ENCODE measurements at regions not wholly inside any gene's neighbourhood (a gene's known extent, or its start where the extent isn't known, plus 50 kb on each side); places are given as distances from the start of the nearest gene placed in this dataset.

DNA sequence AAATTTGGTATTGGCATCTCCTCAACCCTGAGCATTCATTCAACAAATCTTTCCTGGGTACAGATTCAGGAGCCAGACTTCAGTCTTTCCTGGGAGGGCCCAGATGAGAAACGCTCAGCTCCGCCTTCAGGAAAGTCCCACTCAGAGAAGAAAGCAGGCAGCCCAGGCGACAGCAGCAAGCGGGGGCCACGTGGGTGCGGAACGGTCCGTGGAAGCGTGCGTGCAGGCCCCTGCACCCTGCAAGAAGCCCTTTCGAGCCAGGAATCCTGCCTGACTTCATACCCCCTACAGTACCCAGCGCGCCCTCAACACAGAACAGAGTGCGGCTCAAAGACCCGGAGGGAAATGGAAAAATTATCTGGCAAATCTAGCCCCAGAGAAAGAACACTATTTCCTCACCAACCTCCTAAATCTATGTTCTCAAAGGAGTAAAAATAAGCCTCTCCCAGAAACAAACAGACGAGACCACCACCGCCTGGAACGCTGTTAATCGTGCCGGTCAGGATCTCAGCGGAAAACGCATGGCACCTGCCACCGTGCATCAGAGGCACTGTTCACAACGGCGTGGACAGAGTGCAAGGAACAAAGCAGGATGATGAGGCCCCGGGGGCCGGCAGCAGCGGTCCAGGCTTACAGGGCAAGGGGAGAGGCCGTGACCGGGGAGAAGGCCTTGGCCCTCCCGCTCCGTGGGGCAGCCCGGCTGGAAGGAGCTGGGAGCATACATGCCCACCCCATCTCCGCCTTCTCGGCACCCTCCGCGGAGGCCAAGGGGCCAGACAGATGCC, 318.3 kb downstream of the EIPR1 start:
- DNase-seq: no peak

DNA sequence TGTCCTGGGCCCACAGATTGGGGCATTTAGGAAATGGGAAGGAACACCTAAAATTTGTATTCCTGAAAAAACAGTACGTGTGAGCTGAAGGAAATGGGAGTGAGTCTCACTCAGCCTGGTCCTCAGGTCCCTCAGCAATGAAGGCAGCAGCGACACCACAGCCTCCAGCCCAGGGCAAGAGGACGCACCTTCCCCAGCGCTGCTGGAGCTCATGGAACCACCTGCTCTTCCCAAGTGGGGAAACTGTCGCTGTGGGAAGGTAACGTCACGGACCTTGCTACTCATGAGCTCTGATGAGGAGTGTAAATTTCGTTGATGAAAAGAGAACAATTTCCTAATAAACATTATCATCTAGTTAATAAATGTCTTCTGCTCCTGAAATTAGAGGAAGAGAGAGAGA, 323.6 kb downstream of the EIPR1 start:
- DNase-seq: no peak

DNA sequence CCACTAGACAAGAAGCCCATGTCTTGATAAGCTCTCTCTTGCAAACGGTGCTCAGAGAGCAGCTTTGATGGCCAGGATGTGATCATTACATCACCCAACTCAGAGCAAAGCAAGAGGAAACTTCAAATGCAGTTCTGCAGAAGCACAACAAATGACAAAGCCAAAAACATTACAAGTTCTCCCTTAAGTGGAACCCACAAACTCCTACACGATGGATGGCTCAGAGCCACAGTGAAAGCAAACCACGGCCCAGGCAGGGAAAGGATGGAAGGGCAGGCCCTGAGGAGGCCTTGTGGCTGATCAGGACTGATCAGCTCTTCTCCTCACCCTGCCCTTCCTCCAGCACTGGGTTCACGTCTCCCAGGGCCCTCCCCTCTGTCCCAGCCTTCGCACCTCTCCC, 326.4 kb downstream of the EIPR1 start:
- no peak for DNase-seq

DNA sequence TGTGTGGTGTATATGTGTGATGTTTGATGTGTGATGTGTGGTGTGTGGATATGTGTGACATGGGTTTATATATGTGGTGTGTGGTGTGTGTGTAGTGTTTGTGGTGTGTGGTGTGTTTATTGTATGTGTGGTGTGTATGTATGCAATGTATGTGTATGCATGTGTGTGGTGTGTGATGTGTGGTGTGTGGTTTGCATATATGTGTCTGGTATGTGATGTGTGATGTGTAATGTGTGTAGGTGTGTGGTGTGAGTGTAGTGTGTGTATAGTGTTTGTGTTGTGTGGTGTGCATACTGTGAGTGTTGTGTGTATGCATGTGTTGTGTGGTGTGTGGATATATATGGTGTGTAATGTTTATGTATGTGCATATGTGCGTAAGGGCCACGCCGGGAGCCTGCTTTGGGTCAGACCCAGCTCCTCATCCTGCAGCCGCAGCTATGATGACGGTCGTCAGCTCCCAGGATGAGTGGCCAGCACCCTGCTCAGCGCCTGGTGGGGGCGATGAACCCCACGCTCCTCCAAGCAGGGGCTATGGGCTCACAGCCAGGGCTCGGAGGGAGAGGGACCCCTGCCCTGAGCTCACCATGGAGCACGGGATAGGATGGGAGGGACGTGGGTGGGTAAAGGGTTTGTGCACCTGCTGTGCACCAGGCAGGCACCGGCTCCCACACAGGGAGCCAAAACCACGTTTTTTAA, 331.3 kb downstream of the EIPR1 start:
- no peak for DNase-seq

DNA sequence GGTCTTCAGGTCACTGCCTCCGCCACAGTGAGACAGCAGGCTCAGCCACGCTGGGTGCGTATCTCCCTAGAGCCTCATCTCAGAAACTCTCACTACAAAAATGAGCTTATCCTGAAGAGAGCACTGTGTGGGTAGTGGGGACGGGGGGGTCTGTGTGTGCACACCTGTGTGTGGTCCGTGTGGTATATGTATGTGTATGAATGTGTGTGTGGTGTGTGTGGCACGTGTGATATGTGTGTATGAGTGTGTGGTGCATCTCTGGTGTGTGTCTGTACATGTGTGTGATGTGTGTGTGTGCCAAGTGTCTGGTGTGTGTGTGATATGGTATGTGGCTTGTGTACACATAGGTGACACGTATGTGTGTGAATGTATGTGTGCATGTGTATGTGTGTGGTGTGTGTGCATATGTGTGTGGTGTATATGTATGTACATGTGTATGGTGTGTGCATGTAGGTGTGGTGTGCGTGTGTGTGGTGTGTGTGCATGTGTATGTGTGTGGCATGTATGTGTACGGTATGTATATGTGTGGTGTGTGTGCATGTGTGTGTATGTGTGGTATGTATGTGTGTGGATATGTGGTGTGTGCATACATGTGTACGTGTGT, 332.2 kb downstream of the EIPR1 start:
- no peak for DNase-seq

DNA sequence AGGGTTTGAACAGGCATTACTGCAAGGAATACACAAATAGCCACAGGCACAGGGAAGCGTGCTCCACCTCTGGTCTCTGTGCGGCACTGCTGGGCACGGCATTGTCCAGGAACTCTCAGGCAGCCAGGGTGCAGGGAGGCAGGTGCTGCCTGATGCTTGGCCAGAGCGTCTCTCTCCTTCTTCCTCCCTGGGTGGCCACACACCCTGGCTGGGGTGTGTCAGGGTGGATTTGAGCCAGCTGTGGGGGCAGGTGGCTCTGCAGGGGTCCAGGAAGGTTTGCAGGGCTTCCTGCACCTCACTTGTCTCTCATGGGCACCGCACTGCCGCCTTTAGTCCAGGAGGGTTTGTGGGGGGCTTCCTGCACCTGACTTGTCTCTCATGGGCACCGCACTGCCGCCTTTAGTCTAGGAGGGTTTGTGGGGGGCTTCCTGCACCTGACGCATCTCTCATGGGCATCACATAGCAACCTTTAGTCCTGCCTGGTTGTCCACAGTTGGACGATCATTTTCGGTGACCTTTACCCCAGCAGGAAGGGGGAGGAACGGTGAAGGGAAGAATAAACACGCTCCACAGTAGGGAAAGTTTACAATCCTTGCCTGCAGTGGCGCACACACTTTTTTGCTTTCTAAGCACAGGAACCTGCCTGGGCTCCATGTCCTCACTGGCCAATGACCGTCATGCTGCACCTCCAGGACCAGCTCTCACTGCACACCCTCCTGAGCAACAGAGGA, 332.9 kb downstream of the EIPR1 start:
- no peak for DNase-seq

DNA sequence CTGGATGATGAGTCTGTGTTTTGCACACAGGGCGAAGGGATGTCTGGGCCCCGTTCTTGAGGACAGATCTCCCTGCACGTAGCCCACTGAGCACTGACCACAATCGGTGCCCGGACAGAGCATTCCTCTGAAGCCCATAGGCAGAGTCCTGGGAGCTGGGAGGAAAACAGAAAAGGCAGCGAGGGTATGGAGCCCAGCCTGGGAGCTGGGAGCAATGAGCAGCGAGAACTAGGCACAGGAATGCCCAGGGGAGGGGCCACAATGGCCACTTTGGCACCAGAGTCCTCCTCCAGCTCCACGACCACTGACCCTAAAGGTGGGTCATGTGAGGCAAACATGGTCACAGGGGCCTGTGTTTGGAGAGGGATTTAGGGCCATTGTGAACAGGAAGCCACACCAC, 333.9 kb downstream of the EIPR1 start:
- peak; percentile 28 for DNase-seq

DNA sequence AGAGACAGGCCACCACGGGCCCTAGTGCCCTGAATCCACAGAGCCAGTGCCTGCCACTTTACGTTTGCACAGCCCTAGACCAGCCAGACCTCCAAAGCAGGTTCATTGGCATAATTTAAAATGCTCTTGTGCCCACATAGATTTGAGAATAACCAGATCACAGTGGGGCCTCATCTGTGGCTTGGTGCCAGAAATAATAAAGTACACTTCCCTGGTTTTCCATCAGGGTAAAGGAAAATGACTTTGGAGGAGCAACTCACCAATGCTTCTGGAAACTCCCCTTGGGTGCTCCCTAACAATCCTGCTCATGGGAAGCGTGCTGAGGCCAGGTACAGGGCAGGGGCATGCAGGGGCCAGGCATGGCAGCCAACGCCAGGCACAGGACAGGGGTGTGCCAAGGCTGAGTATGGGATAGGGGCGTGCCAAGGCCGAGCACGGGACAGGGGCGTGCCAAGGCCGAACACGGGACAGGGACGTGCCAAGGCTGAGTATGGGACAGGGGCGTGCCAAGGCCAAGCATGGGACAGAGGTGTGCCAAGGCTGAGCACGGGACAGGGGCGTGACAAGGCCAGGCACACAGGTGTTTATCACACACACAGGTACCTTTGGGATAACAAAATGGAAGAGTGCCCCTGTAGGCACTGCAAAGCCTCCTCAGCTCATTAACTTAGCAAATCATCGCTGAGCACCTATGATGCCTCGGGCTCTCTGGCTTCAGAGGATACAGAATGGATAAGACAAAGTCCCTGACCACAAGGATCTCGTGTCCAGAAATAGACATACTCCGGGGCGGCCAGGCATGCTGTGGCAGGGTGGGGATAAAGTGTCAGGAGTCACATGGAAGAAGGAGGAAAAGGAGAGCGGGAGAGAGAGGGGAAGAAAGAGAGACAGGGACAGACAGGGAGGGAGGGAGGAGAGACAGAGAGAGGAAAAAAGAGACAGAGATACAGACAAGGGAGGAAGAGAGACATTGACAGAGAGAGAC, 334.7 kb downstream of the EIPR1 start:
- DNase-seq: peak; percentile 37

DNA sequence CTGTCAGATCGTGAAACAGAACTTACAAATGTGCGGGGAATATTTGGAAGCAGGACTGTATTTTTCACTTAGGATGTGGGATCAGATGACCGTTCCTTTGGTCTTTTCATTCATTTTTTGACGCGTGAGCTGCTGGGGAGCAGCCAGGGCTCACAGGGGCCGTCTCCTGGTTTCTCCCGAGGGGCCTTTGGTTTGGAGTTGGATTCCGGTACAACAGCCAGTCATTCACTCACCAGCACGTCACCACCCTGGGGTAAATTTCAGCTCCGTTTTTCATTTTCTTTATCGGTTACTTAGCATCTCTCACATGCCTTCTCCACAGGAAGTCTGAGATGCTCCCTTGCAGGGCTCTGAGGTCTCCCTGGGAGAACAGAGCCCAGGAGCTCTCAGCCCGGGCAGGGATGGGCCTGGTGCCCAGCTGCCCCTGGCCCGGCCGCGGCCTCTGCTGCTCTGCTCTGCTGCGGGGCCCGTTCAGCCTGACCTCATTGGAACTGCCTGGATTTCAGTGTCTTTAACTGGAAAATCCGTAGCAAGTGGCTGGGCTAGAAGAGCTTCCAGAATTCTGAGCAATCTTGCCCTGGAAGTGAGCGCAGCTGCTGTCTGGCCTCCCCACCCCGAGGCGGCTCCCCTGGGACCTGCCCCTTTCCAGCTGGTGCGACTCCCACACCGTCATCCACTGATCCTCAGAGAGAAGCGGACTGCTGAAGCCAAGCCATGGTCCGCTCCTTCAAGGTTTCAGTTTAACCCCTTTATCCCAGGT, 335.6 kb downstream of the EIPR1 start:
- DNase-seq: peak; percentile 42

DNA sequence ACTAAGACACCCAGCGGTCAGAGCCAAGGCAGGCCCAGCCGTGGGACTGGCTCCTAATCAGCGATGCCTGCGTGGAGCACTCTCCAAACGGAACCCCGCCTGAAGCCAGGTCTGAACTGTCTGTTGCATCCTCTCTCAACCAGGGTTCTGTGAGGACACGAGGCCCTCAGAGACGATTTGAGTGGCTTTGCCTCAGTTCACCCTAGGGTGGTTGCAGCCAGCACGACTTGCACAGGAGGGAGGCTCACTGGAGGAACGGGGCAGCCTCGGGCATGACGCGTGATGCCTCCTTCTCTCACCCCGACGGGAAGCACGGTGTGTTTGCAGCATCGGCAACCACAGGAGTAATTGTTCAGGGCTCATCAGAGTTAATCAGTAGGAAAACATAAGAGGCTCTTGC, 336.4 kb downstream of the EIPR1 start:
- peak; percentile 43 for DNase-seq

DNA sequence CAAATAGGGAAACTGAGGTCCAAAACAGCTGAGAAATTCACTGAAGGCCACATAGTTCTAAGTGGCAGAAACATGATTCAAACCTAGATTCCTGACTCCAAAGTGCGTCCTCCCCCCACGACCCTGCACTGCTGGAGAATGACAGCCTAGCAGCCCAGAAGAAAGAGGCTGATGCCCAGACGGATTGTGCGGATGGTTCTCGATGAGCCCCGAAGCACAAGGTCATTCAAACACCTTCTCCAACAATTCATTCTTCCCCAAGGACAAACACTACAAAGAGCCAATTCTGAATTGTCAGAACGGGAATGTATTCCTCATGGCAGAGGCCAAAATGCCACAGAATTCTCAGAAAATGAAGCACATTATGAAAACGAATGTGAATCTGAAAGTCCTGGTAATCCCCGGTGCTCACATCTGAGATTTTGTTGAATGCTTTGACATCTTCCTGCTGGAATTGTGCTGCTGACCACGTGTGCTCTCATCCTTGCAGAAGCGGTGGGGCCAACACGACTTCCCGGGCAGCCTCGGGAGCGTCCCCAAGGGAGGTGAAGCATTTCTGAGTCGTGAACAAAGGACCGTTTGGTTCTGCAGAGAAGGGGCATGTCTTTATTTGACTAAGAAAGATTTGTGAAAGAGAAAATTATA, 337.0 kb downstream of the EIPR1 start:
- DNase-seq: peak; percentile 22

DNA sequence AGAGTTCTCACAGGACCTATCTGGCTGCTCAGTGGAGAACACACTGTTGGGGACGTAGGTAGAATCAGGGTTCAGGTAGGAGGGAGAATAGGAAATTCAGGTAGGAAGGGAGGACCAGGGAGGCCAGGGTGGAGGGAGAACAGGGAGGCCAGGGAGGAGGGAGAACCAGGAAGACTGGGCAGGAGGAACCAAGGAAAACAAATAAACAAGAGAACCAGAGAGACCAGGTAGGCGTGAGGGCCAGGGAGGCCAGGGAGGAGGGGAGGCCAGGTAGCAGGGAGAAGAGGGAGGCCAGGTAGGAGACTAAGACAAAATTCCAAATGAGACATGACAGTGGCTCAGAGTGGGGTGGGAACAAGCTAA, 337.6 kb downstream of the EIPR1 start:
- DNase-seq: no peak

DNA sequence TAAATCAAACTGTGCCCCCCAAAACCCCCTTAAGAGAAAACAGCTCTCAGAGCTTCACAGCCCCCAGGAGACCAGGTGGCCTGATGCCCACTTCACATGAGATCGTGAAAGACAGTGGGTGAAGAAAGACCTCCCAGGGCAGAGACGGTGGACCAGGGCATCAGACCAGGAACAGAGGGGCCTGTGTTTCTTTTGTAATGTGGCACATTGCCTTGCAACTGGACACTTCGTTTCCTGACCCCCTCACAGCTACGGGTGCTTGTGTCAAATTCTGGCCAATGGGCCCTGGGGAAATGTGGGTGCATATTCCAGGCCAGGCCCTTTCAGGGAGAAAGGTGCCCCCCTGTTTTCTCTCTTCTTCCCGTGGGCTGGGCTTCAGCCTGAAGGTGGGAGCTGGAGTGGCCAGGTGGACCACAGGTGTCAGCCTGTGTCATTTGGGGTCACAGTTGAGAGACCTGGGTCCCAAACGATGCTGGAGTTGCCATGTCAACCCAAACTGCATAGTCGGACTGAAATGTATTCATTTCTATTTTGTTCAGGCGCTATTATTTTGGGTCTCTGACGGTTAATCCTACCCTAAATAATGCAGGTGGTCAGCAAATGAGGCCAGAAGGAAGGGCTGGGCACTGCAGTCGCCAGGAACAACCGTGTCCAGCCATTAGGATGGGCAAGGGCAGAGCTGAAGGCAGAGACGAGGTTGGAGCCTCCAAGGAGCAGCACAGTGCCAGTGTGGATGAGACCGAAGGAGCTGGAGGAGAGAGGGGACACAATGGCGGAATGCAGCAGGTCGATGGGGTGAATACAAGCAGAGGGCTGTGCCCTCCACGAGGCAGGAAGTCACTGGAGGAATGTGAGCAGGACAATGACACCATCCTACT, 338.2 kb downstream of the EIPR1 start:
- peak; percentile 34 for DNase-seq

DNA sequence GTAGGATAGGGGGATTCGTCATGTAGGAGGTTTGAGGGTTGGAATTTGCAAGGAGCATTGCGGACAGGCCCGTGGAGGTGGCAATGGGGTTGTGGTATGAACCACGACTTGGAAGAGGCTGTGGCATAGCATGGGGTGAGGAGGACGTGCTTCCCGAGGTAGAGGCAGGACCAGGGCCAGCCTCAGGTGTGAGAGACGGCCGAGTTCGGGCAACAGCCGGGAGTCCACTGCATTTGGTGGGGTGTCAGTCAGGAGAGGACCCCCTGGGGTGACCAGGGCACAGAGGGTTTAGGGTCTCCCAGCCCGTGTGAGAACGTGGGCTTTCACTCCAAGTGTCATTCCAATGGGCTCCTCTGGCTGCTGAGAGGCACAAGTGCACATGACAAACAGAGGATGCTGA, 339.0 kb downstream of the EIPR1 start:
- DNase-seq: no peak

DNA sequence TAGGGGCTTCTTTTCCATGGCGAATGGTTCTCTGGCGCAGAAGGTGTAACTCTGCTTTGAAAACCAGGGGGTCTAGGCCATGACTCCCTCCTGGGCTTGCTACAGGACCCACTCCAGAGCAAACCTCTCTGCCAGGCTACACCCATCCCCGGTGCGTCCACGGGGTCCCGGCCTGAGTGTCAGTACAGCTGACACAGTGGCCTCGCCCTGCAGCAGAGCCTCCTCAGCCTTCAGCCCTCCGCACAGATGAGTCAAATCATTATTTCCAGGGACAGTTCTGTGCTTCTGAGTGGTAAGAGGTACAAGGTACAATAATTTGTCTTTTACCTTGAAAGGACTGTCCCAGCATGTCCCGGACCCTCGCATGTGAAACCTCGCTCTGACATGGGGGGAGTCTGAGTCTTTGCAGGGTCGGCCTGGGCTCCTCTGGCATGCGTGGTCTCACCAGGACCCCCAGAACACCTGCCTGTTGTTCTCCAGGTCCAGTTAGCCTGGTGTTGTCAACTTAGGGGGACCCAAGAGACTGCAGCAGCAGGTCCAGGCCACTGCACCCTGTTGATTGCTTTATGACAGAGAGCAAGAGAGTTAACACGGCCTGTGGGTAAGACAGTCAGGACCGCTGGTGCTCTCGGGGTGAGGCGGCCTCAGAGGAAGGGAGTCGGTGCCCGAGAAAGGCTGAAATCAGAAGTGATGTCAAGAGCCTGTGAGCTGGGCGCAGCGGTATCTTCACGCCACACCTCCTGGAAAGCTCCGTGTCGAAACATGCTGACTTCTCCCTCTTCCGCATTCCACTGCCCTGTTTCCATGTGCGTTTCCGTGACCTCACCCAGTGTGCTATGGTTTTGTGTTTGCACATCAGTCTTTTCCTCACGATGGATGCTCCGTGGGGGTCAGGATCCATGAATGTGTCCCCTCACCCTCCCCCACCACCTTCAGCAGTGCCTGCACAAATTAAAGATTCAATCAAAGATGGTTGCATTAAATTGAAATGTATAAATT, 340.1 kb downstream of the EIPR1 start:
- DNase-seq: no peak

DNA sequence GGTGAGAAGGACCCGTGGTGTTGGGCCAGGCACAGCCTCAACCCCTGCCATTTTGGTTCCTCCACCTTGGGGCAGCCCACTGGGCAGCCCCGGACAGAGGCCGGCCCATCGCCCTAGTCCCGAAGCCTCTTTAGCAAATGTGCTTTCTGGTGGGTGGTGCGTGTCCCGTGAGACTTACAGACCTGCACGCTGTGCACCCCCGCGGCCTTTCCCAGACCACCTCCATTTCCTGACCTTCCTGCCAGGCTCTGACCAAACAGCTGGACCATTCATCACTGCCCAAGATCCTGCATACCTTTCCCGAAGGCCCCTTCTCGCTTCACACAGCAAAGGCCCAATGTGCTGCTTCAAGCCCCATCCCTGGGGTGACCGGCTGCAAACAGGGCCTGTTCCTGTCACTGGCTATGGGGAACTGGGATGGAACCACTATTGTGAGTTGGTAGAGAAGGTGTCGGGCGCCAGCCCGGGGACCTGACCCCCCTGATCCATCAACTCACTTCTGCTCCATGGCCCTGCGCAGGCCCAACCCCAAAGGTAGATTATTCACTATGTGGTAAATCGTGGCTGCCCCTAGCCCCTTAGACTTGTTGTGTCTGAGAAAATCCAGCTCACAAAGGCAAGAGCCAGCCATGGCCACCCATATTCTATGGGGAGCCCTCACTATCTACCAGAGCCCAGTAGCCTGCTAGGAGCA, 341.0 kb downstream of the EIPR1 start:
- DNase-seq: no peak

DNA sequence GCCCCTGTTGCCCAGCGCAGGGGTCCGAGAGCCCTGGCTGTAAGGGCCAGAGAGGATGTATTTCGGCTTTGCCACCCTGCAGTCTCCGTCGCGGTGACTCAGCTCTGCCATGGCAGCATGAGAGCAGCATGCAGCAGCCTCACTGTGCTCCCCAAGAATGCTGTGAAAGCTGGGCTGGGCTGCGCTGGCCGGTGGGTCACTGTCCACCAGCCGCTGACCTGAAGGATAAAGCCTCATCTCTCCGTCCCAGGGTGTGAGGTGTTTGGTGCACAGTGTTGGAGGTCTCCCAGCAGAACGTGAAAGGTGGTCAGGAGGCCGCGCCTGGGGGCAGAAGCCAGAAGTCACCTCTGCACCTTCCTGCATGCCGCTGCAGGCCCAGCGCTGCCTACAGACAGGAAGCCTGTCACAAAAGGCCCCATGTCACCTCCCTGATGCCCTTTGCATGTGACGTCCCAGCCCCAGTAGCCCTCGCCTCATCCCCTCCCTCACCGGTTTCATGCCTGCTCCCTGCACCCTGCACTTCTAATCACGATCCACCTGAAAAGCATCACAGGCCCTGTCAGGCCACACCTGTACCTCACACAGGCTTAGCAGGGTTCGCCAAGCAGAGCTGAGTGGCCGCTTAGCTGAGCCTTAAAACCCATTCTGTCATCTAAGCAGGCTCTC, 342.1 kb downstream of the EIPR1 start:
- DNase-seq: no peak
